ENCODE measurements at regions not wholly inside any gene's neighbourhood (a gene's known extent, or its start where the extent isn't known, plus 50 kb on each side); places are given as distances from the start of the nearest gene placed in this dataset.
"Not testable (repeated sequence)": the region's sequence is repeated elsewhere in the genome, so short reads cannot be mapped to it uniquely, and the experiment has no call there.

DNA sequence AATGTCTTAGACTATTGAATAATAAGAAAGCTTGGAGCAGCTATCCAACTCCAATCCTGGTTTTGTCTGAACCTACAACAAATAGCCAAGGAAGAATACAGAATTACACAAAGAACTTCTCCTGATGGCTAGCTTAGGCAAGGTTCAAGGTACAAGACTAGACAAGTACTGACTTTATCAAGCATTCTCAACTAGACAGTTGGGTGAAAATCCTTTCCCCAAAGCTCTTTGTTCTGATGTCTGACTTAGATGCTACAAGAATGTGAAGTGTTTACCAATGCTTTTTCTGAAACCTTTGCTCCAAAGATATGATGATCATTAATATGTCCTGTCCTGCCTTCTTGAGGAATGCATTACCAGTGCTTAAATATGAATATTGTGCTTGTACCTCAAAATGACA lies 113.8 kb downstream of the ANXA2 start:
- no peak for DNase-seq (ENCODE audit: low read depth, low spot score)
- POLR2A ChIA-PET = no interaction called here
- ATAC-seq = no peak

GRCh38 chr15:60295901-60296300 lies 101.9 kb downstream of the ANXA2 start:
- POLR2A ChIA-PET; ATAC-seq; intact Hi-C loops (cut with micrococcal nuclease): not testable (repeated sequence)

More for the DNA sequence above, 113.8 kb downstream of the ANXA2 start:
- no TSS peak for BruUV-seq (replicated peaks)
- Histone ChIP-seq H3K9me2 (ENCODE audit: insufficient read depth) (no peaks in the 10 kb centered on the region), H2AFZ (ENCODE audit: low read depth, low read length, poor library complexity, severe bottlenecking) (no peak overlapping the region), H3K27ac (ENCODE audit: low read depth, low read length) (no peak overlapping the region), H3K27me3 (ENCODE audit: insufficient read depth, low read length) (peaks cover 55% of the 10 kb centered on the region), H3K9me3 (ENCODE audit: control insufficient read depth in 1 of 2, insufficient read depth in 1 of 2, low read depth in 1 of 2, low read length in 2 of 2) (no peaks in the 10 kb centered on the region), H3K79me2 (ENCODE audit: insufficient read depth, low read length) (no peaks in the 10 kb centered on the region), H4K20me1 (ENCODE audit: insufficient read depth) (no peaks in the 10 kb centered on the region), H3K4me2 (ENCODE audit: low read length) (no peak overlapping the region), H3K9ac (ENCODE audit: low read length) (no peak overlapping the region), H3K36me3 (ENCODE audit: control insufficient read depth in 1 of 2, insufficient read depth in 2 of 2, low read length in 2 of 2) (no peaks in the 10 kb centered on the region), H3K4me1 (ENCODE audit: control insufficient read depth in 1 of 2, insufficient read depth in 2 of 2, low read length in 2 of 2) (no peaks in the 10 kb centered on the region), H3K4me3 (replicated peaks in 1 of 2; ENCODE audit: low read depth in 1 of 2, low read length in 2 of 2) (no peak overlapping the region)
- intact Hi-C loops (cut with micrococcal nuclease) = no loop called here
- RAD21 ChIA-PET (ENCODE audit: low non-redundant PET in 1 of 2, low total read pairs in 2 of 2, uncharacterized antibody in 2 of 2, unreplicated experiment in 2 of 2) = no interaction called here
- no peak for TF ChIP-seq TCF7L2 (IDR thresholded peaks at IDR 0.05; ENCODE audit: borderline replicate concordance, extremely low read depth, insufficient read depth, insufficient read length)
- TF ChIP-seq SIN3A (IDR thresholded peaks at IDR 0.05; ENCODE audit: low read depth) = no peak
- TF ChIP-seq SP1 (IDR thresholded peaks at IDR 0.05; ENCODE audit: low read depth) = no peak
- no peak for TF ChIP-seq FOSL1 (IDR thresholded peaks at IDR 0.05; ENCODE audit: low read depth)
- TF ChIP-seq POLR2A (IDR thresholded peaks at IDR 0.05; ENCODE audit: borderline replicate concordance, extremely low read depth, insufficient read depth, insufficient read length) = no peak
- no peak for TF ChIP-seq ATF3 (IDR thresholded peaks at IDR 0.05)
- CTCF ChIA-PET = no interaction called here

More at GRCh38 chr15:60295901-60296300, 101.9 kb downstream of the ANXA2 start:
- H3K27ac ChIP-seq (ENCODE audit: low read depth, low read length); BruUV-seq (replicated peaks); H3K36me3 ChIP-seq (ENCODE audit: control insufficient read depth in 1 of 2, insufficient read depth in 2 of 2, low read length in 2 of 2); H3K9me3 ChIP-seq (ENCODE audit: control insufficient read depth in 1 of 2, insufficient read depth in 1 of 2, low read depth in 1 of 2, low read length in 2 of 2); DNase-seq (ENCODE audit: low read depth, low spot score); H4K20me1 ChIP-seq (ENCODE audit: insufficient read depth); H3K4me3 ChIP-seq (replicated peaks in 1 of 2; ENCODE audit: low read depth in 1 of 2, low read length in 2 of 2); H3K27me3 ChIP-seq (ENCODE audit: insufficient read depth, low read length); H3K4me2 ChIP-seq (ENCODE audit: low read length); H3K9ac ChIP-seq (ENCODE audit: low read length); H3K79me2 ChIP-seq (ENCODE audit: insufficient read depth, low read length); H2AFZ ChIP-seq (ENCODE audit: low read depth, low read length, poor library complexity, severe bottlenecking); RAD21 ChIA-PET (ENCODE audit: low non-redundant PET in 1 of 2, low total read pairs in 2 of 2, uncharacterized antibody in 2 of 2, unreplicated experiment in 2 of 2); H3K9me2 ChIP-seq (ENCODE audit: insufficient read depth); H3K4me1 ChIP-seq (ENCODE audit: control insufficient read depth in 1 of 2, insufficient read depth in 2 of 2, low read length in 2 of 2); CTCF ChIA-PET: not testable (repeated sequence)

Measured in HCT116 (cell line).